ENCODE measurements at regions not wholly inside any gene's neighbourhood (a gene's known extent, or its start where the extent isn't known, plus 50 kb on each side); places are given as distances from the start of the nearest gene placed in this dataset.

DNA sequence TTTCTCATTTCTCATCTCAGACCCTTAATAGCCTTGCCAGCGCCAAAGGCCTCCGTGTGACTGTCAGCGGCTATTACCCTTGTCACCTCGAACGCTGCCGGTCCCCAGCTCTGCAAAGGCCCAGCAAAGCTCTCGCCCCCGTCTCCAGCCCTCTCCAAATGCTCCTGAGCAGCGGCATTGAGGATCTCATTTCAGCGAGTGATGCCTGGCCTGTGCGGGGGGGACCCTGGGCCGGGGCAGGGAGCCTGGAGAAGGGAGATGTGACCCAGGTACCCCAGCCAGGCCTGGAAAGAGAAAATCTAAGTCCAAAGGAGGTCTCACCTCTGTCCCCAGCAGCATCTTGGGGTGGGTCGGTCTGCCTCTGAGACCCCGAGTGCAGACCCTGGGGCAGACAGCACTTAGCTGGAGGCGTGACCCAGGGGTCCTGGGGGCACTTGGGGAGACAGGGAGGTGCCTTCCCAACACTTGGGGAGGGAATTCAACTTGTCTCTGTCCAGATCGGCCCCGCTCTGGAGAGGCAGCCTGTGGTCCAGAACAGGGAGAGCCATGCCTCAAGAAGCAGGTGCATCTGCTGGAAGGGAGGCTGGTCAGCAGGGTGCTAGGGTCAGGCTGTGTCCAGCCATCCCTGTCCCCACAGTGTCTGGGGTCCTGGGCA lies 521.3 kb downstream of the TBC1D22A start:
- no peaks in the 10 kb centered on the region for H3K27me3 ChIP-seq
- DNase-seq (ENCODE audit: low spot score in 2 of 2), result no peak
- no peaks in the 10 kb centered on the region for H3K4me1 ChIP-seq
- no peak overlapping the region for H3K4me3 ChIP-seq
- no peak overlapping the region for H3K27ac ChIP-seq
- WGBS, 2 donors, result 65 to 78% methylated on average over 17 of the region's 17 CpGs
- H3K9me3 ChIP-seq, result no peaks in the 10 kb centered on the region
- H3K36me3 ChIP-seq, result no peaks in the 10 kb centered on the region
- TF ChIP-seq, protein P1, sequence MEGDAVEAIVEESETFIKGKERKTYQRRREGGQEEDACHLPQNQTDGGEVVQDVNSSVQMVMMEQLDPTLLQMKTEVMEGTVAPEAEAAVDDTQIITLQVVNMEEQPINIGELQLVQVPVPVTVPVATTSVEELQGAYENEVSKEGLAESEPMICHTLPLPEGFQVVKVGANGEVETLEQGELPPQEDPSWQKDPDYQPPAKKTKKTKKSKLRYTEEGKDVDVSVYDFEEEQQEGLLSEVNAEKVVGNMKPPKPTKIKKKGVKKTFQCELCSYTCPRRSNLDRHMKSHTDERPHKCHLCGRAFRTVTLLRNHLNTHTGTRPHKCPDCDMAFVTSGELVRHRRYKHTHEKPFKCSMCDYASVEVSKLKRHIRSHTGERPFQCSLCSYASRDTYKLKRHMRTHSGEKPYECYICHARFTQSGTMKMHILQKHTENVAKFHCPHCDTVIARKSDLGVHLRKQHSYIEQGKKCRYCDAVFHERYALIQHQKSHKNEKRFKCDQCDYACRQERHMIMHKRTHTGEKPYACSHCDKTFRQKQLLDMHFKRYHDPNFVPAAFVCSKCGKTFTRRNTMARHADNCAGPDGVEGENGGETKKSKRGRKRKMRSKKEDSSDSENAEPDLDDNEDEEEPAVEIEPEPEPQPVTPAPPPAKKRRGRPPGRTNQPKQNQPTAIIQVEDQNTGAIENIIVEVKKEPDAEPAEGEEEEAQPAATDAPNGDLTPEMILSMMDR (IDR thresholded peaks at IDR 0.05), result no peak
- TF ChIP-seq EP300 (IDR thresholded peaks at IDR 0.05) (no peak), POLR2A (IDR thresholded peaks at IDR 0.05) (no peak)

DNA sequence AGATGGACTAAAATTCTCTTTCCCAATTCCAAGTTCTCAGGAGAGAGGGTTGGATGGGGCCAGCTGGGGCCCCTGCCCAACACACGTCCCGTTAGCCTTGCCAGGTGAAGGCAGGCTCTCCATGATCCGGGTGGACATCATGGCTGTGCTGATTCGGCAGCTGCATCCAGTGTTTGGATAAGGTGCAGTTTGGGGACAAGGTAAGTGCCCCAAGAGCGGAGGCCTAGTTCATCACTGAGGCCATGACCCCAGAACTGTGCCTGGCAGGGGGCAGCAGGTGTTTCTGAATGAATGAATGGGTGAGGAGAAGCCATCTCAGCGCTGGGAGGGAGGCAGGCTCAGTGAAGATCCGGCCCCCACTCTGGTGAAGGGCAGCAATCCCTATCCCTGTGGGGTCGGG lies 520.4 kb downstream of the TBC1D22A start:
- Histone ChIP-seq H3K9me3 (no peaks in the 10 kb centered on the region), H3K27me3 (no peaks in the 10 kb centered on the region), H3K36me3 (no peaks in the 10 kb centered on the region), H3K4me3 (no peak overlapping the region), H3K27ac (no peak overlapping the region), H3K4me1 (no peaks in the 10 kb centered on the region)
- WGBS, 2 donors, result 84% methylated on average over 7 to 8 of the region's 8 CpGs
- no peak for DNase-seq (ENCODE audit: low spot score in 2 of 2)
- TF ChIP-seq EP300 (IDR thresholded peaks at IDR 0.05) (no peak), POLR2A (IDR thresholded peaks at IDR 0.05) (no peak)
- TF ChIP-seq, protein P1 (IDR thresholded peaks at IDR 0.05), result no peak

DNA sequence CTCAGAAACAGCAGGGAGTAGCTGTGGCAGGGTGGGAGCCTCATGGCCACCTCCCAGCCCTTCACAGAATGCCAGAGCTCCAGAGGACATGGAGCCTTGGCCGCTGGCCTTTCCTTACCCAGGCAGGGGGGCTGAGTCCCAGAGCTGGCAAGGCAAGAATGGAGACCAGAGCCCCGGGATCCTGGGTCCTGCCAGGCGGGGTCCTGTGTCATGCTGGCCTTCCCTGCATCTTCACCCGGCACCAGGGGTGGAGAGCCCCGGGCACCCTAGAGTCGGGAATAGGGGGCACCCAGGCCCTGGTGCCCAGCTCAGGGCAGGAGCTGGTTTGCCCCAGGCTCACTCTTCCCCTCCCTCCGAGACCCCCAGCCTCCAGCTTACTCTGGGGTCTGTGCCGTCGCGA lies 519.9 kb downstream of the TBC1D22A start:
- Histone ChIP-seq H3K27ac (no peak overlapping the region), H3K27me3 (no peaks in the 10 kb centered on the region), H3K4me3 (no peak overlapping the region), H3K9me3 (no peaks in the 10 kb centered on the region), H3K36me3 (no peaks in the 10 kb centered on the region), H3K4me1 (no peaks in the 10 kb centered on the region)
- WGBS, 2 donors, result 89 to 90% methylated on average over 7 to 10 of the region's 10 CpGs
- TF ChIP-seq, protein P1 (IDR thresholded peaks at IDR 0.05), result no peak
- TF ChIP-seq EP300 (IDR thresholded peaks at IDR 0.05) (no peak), POLR2A (IDR thresholded peaks at IDR 0.05) (no peak)
- DNase-seq (ENCODE audit: low spot score in 2 of 2), result no peak

DNA sequence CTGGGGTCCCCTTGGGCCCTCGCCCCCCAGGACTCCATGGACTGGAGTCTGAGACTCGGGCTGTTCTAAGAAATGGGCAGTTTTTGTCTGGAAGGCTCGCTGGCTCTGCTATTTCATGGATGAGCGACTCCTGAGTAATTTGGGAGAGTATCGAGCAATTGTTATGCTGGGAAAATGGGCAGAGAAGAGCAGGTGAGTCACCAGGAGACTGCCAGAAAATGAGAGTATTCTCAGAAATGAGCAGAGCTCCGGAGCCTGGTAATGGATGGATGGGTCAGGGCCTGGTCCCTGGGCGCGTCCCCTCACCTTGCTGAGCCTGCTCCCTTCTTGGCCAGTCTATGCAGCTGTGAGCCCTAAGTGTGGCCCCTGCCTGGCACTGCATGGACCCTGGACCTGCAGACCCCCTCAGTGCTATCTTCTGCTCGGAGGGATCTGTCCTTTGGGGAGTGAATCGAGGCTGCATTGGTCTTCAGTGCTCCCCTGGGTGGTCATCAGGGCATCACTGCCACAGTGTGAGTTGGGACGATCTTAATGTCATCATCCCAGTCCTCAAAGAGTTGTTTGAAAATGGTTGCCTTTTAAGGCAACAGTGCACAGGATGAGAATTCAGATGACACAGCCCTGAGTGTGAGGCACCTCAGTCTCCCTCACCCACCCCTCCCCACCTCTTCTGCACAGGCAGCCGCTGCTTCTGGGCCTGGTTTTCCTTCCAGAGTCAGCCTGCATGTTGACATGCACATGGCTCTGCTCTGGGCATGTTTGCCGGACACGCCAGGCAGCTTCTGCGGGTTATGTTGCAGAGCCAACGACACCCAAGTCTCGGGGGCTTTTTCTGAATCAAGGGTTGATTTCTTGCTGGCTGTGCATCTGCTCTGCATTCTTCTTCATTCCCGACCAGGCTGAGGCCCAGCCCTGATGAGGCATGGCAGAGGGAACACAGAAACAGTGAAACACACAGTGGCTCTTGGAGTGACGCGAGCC lies 519.0 kb downstream of the TBC1D22A start:
- 78 to 85% methylated on average over 20 of the region's 20 CpGs for WGBS, 2 donors
- no peak for DNase-seq (ENCODE audit: low spot score in 2 of 2)
- no peaks in the 10 kb centered on the region for H3K36me3 ChIP-seq
- H3K27ac ChIP-seq, result no peak overlapping the region
- H3K27me3 ChIP-seq, result no peaks in the 10 kb centered on the region
- H3K9me3 ChIP-seq, result no peaks in the 10 kb centered on the region
- TF ChIP-seq EP300 (IDR thresholded peaks at IDR 0.05) (no peak), POLR2A (IDR thresholded peaks at IDR 0.05) (no peak)
- no peaks in the 10 kb centered on the region for H3K4me1 ChIP-seq
- H3K4me3 ChIP-seq, result no peak overlapping the region

DNA sequence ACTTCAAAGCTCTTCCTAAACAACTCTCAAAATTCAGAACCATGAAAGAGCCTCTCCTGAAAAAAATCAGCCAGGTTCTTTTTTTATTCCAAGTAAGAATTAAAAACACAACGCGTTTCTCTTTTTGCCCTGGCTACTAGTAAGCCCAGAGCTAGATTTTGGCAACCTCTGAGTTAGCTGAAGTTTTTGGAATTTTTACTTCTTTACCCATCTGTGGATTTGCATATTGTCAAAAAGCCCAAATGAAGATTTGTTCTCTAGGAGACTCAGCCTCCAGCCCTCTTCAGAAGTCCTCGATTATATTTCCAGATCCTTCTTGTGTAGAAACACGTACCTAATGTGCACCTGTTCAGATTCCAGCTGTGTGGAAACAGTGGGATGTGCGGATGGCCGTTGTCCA lies 517.9 kb downstream of the TBC1D22A start:
- no peaks in the 10 kb centered on the region for H3K36me3 ChIP-seq
- no peak for DNase-seq (ENCODE audit: low spot score in 2 of 2)
- H3K27ac ChIP-seq, result no peak overlapping the region
- H3K9me3 ChIP-seq, result no peaks in the 10 kb centered on the region
- WGBS, 2 donors, result 75 to 79% methylated on average over 6 of the region's 6 CpGs
- peaks cover 0 to 10% (median 0%) of the 10 kb centered on the region in 4 donors for H3K4me1 ChIP-seq
- no peaks in the 10 kb centered on the region for H3K27me3 ChIP-seq
- H3K4me3 ChIP-seq, result no peak overlapping the region
- TF ChIP-seq, protein P1 (IDR thresholded peaks at IDR 0.05), result no peak
- no peak for TF ChIP-seq EP300 (IDR thresholded peaks at IDR 0.05)
- TF ChIP-seq POLR2A (IDR thresholded peaks at IDR 0.05), result no peak

Measured in tibial nerve (tissue), 4 donors.